ENCODE measurements at regions not wholly inside any gene's neighbourhood (a gene's known extent, or its start where the extent isn't known, plus 50 kb on each side); places are given as distances from the start of the nearest gene placed in this dataset.

DNA sequence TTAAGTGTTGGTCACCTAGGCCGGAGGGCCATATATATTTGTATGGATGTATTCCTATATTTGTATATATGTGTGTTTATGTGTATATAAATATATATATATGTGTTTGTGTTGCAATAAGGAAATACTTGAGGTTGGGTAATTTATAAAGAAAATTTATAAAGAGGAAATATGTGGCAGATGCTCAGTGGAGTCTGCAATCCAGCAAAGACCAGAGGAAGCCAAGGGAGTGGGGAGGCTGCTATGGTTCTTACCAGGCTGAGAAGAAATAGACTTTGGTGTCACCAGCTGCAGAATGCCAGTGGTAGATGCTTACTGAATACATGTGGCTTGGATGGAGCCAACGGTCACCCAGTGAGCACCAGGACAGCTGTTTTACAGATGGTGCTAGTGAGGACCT, 97.4 kb upstream of the ELOVL5 start:
- no peak for DNase-seq (ENCODE audit: insufficient read length, low spot score, missing footprints)
- no peak overlapping the region for H3K27ac ChIP-seq (ENCODE audit: low read depth, low read length)
- no peak overlapping the region for H2AFZ ChIP-seq (ENCODE audit: low read length)
- H3K79me2 ChIP-seq (ENCODE audit: insufficient read depth, low read length), result no peaks in the 10 kb centered on the region
- no peak overlapping the region for H3K4me3 ChIP-seq (ENCODE audit: insufficient read depth, low read length)
- H3K36me3 ChIP-seq (ENCODE audit: insufficient read depth, low read length), result no peaks in the 10 kb centered on the region
- H4K20me1 ChIP-seq (ENCODE audit: insufficient read depth, low read length), result no peaks in the 10 kb centered on the region
- no peaks in the 10 kb centered on the region for H3K27me3 ChIP-seq (ENCODE audit: insufficient read depth, low read length)
- H3K9me3 ChIP-seq (ENCODE audit: low read depth, low read length), result no peaks in the 10 kb centered on the region
- H3K4me2 ChIP-seq (ENCODE audit: insufficient read depth, low read length), result no peak overlapping the region
- H3K4me1 ChIP-seq (ENCODE audit: insufficient read depth, low read length), result peaks cover 12% of the 10 kb centered on the region
- TF ChIP-seq, protein P1, sequence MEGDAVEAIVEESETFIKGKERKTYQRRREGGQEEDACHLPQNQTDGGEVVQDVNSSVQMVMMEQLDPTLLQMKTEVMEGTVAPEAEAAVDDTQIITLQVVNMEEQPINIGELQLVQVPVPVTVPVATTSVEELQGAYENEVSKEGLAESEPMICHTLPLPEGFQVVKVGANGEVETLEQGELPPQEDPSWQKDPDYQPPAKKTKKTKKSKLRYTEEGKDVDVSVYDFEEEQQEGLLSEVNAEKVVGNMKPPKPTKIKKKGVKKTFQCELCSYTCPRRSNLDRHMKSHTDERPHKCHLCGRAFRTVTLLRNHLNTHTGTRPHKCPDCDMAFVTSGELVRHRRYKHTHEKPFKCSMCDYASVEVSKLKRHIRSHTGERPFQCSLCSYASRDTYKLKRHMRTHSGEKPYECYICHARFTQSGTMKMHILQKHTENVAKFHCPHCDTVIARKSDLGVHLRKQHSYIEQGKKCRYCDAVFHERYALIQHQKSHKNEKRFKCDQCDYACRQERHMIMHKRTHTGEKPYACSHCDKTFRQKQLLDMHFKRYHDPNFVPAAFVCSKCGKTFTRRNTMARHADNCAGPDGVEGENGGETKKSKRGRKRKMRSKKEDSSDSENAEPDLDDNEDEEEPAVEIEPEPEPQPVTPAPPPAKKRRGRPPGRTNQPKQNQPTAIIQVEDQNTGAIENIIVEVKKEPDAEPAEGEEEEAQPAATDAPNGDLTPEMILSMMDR (IDR thresholded peaks at IDR 0.05; ENCODE audit: extremely low read depth, low read depth, low read length), result no peak

DNA sequence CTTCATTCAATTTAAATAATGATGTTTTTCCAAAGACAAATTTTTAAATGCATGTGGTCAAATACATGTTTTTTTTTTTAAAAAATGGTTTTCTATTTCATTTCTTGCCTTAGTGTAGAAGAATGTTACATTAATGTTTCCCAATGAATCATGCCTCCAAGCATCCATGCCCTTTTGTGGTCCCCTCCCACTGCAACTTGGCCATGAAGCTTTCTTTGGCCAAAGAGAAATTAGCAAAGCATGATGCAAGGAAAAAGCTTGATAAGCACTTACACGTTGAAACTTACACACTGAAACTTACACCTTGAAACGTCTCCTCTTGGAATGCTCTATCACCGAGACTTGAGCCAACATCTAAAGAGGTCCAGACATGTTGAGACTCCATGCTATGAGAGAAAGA, 93.0 kb upstream of the ELOVL5 start:
- peak overlapping the region; percentile 58 for H2AFZ ChIP-seq (ENCODE audit: low read length)
- H4K20me1 ChIP-seq (ENCODE audit: insufficient read depth, low read length), result no peaks in the 10 kb centered on the region
- peak; percentile 76 for DNase-seq (ENCODE audit: insufficient read length, low spot score, missing footprints)
- peaks cover 53% of the 10 kb centered on the region for H3K4me1 ChIP-seq (ENCODE audit: insufficient read depth, low read length)
- H3K4me3 ChIP-seq (ENCODE audit: insufficient read depth, low read length), result no peak overlapping the region
- TF ChIP-seq, protein P1 (IDR thresholded peaks at IDR 0.05; ENCODE audit: extremely low read depth, low read depth, low read length), result no peak
- no peaks in the 10 kb centered on the region for H3K9me3 ChIP-seq (ENCODE audit: low read depth, low read length)
- H3K79me2 ChIP-seq (ENCODE audit: insufficient read depth, low read length), result no peaks in the 10 kb centered on the region
- no peaks in the 10 kb centered on the region for H3K36me3 ChIP-seq (ENCODE audit: insufficient read depth, low read length)
- H3K4me2 ChIP-seq (ENCODE audit: insufficient read depth, low read length), result peak overlapping the region; percentile 0
- peak overlapping the region; percentile 64 for H3K27ac ChIP-seq (ENCODE audit: low read depth, low read length)
- H3K27me3 ChIP-seq (ENCODE audit: insufficient read depth, low read length), result no peaks in the 10 kb centered on the region

DNA sequence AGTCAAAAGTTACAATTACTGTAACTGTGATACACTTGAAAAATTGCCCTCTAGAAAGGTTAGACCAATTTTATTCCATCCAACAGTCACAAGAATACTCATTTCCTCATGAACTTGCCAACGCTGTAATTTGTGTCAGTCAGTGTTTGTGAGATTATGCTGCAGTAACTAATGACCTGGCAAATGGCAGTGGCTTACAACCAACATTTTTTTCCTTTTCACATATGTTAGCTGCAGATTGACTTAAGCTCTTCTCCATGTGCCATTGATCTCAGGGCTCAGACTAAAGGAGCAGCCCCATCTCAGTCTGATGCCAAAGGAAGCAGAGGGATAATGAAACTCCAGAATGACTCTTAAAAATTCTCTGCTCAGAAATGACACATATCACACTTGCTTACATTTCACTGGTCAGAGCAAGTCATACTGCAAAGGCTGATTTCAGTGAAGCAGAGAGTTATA, 92.3 kb upstream of the ELOVL5 start:
- no peak for DNase-seq (ENCODE audit: insufficient read length, low spot score, missing footprints)

DNA sequence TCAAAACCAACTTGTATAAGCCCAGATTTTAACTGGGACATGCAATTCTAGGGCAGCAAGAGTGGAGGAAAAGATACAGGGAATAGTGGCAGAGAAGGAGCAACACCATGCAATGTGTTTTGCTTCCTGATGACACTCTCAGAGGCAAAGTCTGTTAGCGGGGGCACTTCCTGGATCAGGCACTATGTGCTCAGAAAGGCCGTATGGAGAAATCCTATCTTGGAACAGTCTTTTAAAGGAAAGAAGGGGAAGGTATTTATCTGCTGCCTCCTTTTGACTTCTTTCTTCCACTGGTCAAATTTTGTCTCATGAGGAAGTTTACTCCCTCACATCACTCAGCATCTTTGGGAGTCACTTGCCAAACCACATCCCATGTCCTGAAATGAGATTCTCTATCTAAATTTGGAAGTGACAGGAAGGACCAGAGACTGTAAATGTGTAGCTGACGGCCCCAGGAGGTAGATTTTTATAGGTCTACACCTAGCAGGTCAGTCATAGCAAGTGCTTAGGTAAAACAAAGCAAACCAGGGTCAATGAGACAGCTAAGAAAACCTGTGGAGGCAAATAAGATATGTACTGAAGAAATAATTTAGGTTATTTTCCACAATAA, 91.7 kb upstream of the ELOVL5 start:
- Histone ChIP-seq H2AFZ (ENCODE audit: low read length) (peak overlapping the region; percentile 45), H4K20me1 (ENCODE audit: insufficient read depth, low read length) (no peaks in the 10 kb centered on the region), H3K27me3 (ENCODE audit: insufficient read depth, low read length) (no peaks in the 10 kb centered on the region), H3K4me3 (ENCODE audit: insufficient read depth, low read length) (no peak overlapping the region), H3K27ac (ENCODE audit: low read depth, low read length) (peak overlapping the region; percentile 64), H3K4me1 (ENCODE audit: insufficient read depth, low read length) (peaks cover 54% of the 10 kb centered on the region), H3K36me3 (ENCODE audit: insufficient read depth, low read length) (no peaks in the 10 kb centered on the region), H3K4me2 (ENCODE audit: insufficient read depth, low read length) (peak overlapping the region; percentile 32), H3K79me2 (ENCODE audit: insufficient read depth, low read length) (no peaks in the 10 kb centered on the region), H3K9me3 (ENCODE audit: low read depth, low read length) (no peaks in the 10 kb centered on the region)
- DNase-seq (ENCODE audit: insufficient read length, low spot score, missing footprints), result no peak
- TF ChIP-seq, protein P1 (IDR thresholded peaks at IDR 0.05; ENCODE audit: extremely low read depth, low read depth, low read length), result no peak

More for the DNA sequence above, 92.3 kb upstream of the ELOVL5 start:
- H3K79me2 ChIP-seq (ENCODE audit: insufficient read depth, low read length), result no peaks in the 10 kb centered on the region
- peaks cover 54% of the 10 kb centered on the region for H3K4me1 ChIP-seq (ENCODE audit: insufficient read depth, low read length)
- peak overlapping the region; percentile 32 for H3K4me2 ChIP-seq (ENCODE audit: insufficient read depth, low read length)
- peak overlapping the region; percentile 64 for H3K27ac ChIP-seq (ENCODE audit: low read depth, low read length)
- H3K27me3 ChIP-seq (ENCODE audit: insufficient read depth, low read length), result no peaks in the 10 kb centered on the region
- H3K9me3 ChIP-seq (ENCODE audit: low read depth, low read length), result no peaks in the 10 kb centered on the region
- no peaks in the 10 kb centered on the region for H3K36me3 ChIP-seq (ENCODE audit: insufficient read depth, low read length)
- H2AFZ ChIP-seq (ENCODE audit: low read length), result no peak overlapping the region
- TF ChIP-seq, protein P1 (IDR thresholded peaks at IDR 0.05; ENCODE audit: extremely low read depth, low read depth, low read length), result no peak
- H3K4me3 ChIP-seq (ENCODE audit: insufficient read depth, low read length), result no peak overlapping the region
- H4K20me1 ChIP-seq (ENCODE audit: insufficient read depth, low read length), result no peaks in the 10 kb centered on the region
